ENCODE measurements at regions not wholly inside any gene's neighbourhood (a gene's known extent, or its start where the extent isn't known, plus 50 kb on each side); places are given as distances from the start of the nearest gene placed in this dataset.

GRCh38 chr2:226491112-226491511 lies 308.5 kb downstream of the IRS1 start:
- no peak for TF ChIP-seq EZH2 (IDR thresholded peaks at IDR 0.05; ENCODE audit: insufficient read depth, poor library complexity, severe bottlenecking)
- no peak for TF ChIP-seq EZH2phosphoT487 (IDR thresholded peaks at IDR 0.05; ENCODE audit: insufficient read depth, low read depth)

All from GM23248 (cell line).